Colonic mucosa (tissue), 4 donors: ENCODE measurements at regions not wholly inside any gene's neighbourhood (a gene's known extent, or its start where the extent isn't known, plus 50 kb on each side); places are given as distances from the start of the nearest gene placed in this dataset.

ENCODE experiments used
- DNase-seq: peaks from one replicate; pipeline ENCODE4 v3.0.0-alpha.2; 2020
- H3K27ac ChIP-seq: fragments of 200-600 bp; one replicate; pipeline ENCODE4 v1.8.0; 2021
- H3K27me3 ChIP-seq: fragments of 200-600 bp; one replicate; pipeline ENCODE4 v1.8.0; 2021
- H3K36me3 ChIP-seq: fragments of 200-600 bp; one replicate; pipeline ENCODE4 v1.8.0; 2021
- H3K4me1 ChIP-seq: fragments of 200-600 bp; one replicate; pipeline ENCODE4 v1.8.0; 2021; ENCODE audit warnings: mild to moderate bottlenecking
- H3K4me3 ChIP-seq: fragments of 200-600 bp; one replicate; pipeline ENCODE4 v1.8.0; 2021
- H3K9ac ChIP-seq, 2 donors: one replicate each; pipeline ENCODE4 v1.7.0; 2013; ENCODE audit warnings: control low read depth in 2 of 2, low read depth in 2 of 2, low read length in 2 of 2
- H3K9me3 ChIP-seq: fragments of 200-600 bp; one replicate; pipeline ENCODE4 v1.8.0; 2021
- CTCF ChIP-seq: fragments of 200-600 bp; IDR thresholded peaks from one replicate; pipeline ENCODE4 v1.8.0; 2022; ENCODE audit warnings: antibody characterized with exemption, mild to moderate bottlenecking
- intact Hi-C: fragments of 100-400 bp; cut with DNase I; formaldehyde crosslinking; loops from one replicate; pipeline ENCODE4 v1.14.1; 2022
- donor health status: healthy.
- donor health status: DM: no; HTN: no; CAD: no.
- donor health status: DM: no; HTN: no; CAD: no.

DNA sequence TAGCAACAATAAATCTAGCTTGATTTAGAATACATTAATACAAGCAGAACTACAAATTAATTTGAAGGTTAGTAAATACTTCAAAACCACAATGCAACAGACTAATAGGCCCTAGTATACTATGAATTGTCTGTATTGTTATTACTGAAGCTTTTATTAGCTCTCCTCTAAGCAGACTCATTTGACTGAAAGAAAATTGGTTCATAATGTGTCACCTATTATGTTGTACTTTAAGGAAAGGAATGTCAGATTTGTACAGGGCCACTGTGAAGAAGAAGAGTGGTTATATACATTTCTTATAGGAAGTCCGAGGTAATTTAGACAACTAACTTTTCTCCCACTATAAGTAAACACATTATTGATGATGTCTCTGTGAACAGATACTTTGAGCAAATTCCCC is 954.5 kb downstream of the ZPLD1 start:
- H3K27me3 ChIP-seq = no peaks in the 10 kb centered on the region
- intact Hi-C loops = no loop called here
- H3K9ac ChIP-seq = no peak overlapping the region
- no peaks in the 10 kb centered on the region for H3K36me3 ChIP-seq
- H3K4me1 ChIP-seq = no peaks in the 10 kb centered on the region
- no peak for TF ChIP-seq CTCF
- no peaks in the 10 kb centered on the region for H3K9me3 ChIP-seq
- no peak overlapping the region for H3K4me3 ChIP-seq
- H3K27ac ChIP-seq = no peak overlapping the region
- DNase-seq = no peak

DNA sequence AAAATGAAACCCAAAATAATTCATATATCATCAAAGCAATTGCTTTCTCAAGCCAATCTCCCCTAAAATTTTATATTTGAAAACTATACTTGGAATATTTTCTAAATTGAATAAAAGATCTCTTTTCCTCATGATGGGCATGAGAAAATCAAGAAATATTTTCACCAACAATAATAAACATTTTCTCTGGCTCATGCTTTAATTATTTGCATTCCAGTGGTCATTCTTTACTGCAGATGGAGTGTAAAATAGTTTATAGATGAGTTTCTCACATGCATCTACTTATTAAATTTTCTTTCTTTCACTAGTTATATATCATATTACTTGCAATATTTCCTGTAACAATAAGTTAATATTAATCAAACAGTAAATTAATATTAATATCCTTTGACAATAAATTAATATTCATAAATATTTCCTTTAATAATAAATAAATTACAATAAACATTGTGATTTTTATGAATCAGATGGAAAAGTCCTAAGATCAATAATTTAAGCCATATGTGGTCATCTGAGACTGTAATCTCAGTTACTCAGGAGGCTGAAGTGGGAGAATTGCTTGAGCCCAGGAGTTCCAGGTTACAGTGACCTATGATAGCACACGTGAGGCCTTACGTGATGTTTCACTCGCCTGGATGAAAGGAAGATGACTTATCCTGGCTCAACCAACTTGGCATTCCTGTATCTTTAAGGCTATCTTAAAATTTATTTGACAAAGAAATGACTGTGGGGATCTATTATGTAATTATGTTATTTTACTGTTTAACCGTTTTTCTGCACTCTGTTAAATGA is 958.8 kb downstream of the ZPLD1 start:
- TF ChIP-seq CTCF = no peak
- DNase-seq = no peak
- no peak overlapping the region for H3K9ac ChIP-seq
- H3K27ac ChIP-seq = no peak overlapping the region
- intact Hi-C loops = no loop called here
- H3K9me3 ChIP-seq = no peaks in the 10 kb centered on the region
- no peaks in the 10 kb centered on the region for H3K36me3 ChIP-seq
- H3K4me3 ChIP-seq = no peak overlapping the region
- no peaks in the 10 kb centered on the region for H3K27me3 ChIP-seq
- H3K4me1 ChIP-seq = no peaks in the 10 kb centered on the region

GRCh38 chr3:103403191-103403590 is 968.4 kb downstream of the ZPLD1 start:
- no peak for DNase-seq
- H3K4me1 ChIP-seq = no peaks in the 10 kb centered on the region
- H3K4me3 ChIP-seq = no peak overlapping the region
- H3K27ac ChIP-seq = no peak overlapping the region
- no peaks in the 10 kb centered on the region for H3K9me3 ChIP-seq
- no peak overlapping the region for H3K9ac ChIP-seq
- H3K27me3 ChIP-seq = no peaks in the 10 kb centered on the region
- no peaks in the 10 kb centered on the region for H3K36me3 ChIP-seq
- intact Hi-C loops = no loop called here
- TF ChIP-seq CTCF = no peak

GRCh38 chr3:103406320-103406850 is 971.6 kb downstream of the ZPLD1 start:
- TF ChIP-seq CTCF = no peak
- Histone ChIP-seq H3K9ac (no peak overlapping the region), H3K4me3 (no peak overlapping the region), H3K9me3 (no peaks in the 10 kb centered on the region), H3K27me3 (no peaks in the 10 kb centered on the region), H3K36me3 (no peaks in the 10 kb centered on the region), H3K4me1 (no peaks in the 10 kb centered on the region), H3K27ac (no peak overlapping the region)
- intact Hi-C loops = no loop called here
- no peak for DNase-seq

- Histone ChIP-seq H3K4me1 (no peaks in the 10 kb centered on the region), H3K9me3 (no peaks in the 10 kb centered on the region), H3K9ac (no peak overlapping the region), H3K4me3 (no peak overlapping the region), H3K27ac (no peak overlapping the region), H3K27me3 (no peaks in the 10 kb centered on the region), H3K36me3 (no peaks in the 10 kb centered on the region)
- no peak for DNase-seq
- TF ChIP-seq CTCF = no peak
- intact Hi-C loops = no loop called here
These were observed 975.4 kb downstream of the ZPLD1 start for GRCh38 chr3:103410231-103410630.
